ENCODE measurements at regions not wholly inside any gene's neighbourhood (a gene's known extent, or its start where the extent isn't known, plus 50 kb on each side); places are given as distances from the start of the nearest gene placed in this dataset.

GRCh38 chr1:55309053-55309452, 93.9 kb upstream of the USP24 start:
- no peak overlapping the region for H3K9ac ChIP-seq (ENCODE audit: low read length)
- peaks cover 9% of the 10 kb centered on the region; the same call in 1 of the 2 replicates for H3K27me3 ChIP-seq (ENCODE audit: low read depth, low read length)
- TF ChIP-seq EZH2phosphoT487 (IDR thresholded peaks at IDR 0.05; ENCODE audit: low read depth) = no peak
- TF ChIP-seq, protein P1, sequence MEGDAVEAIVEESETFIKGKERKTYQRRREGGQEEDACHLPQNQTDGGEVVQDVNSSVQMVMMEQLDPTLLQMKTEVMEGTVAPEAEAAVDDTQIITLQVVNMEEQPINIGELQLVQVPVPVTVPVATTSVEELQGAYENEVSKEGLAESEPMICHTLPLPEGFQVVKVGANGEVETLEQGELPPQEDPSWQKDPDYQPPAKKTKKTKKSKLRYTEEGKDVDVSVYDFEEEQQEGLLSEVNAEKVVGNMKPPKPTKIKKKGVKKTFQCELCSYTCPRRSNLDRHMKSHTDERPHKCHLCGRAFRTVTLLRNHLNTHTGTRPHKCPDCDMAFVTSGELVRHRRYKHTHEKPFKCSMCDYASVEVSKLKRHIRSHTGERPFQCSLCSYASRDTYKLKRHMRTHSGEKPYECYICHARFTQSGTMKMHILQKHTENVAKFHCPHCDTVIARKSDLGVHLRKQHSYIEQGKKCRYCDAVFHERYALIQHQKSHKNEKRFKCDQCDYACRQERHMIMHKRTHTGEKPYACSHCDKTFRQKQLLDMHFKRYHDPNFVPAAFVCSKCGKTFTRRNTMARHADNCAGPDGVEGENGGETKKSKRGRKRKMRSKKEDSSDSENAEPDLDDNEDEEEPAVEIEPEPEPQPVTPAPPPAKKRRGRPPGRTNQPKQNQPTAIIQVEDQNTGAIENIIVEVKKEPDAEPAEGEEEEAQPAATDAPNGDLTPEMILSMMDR (IDR thresholded peaks at IDR 0.05; ENCODE audit: low read depth, low read length) = no peak
- H3K4me2 ChIP-seq (ENCODE audit: low read length) = no peak overlapping the region
- H3K36me3 ChIP-seq (replicated peaks; ENCODE audit: low read depth, low read length) = no peaks in the 10 kb centered on the region
- no peak overlapping the region for H2AFZ ChIP-seq (ENCODE audit: low read depth, low read length)
- no peaks in the 10 kb centered on the region for H4K20me1 ChIP-seq (ENCODE audit: insufficient read depth, low read length)
- no peaks in the 10 kb centered on the region for H3K9me3 ChIP-seq (ENCODE audit: insufficient read depth, low read length)
- H3K27ac ChIP-seq (ENCODE audit: low read length) = no peak overlapping the region
- no peaks in the 10 kb centered on the region for H3K4me1 ChIP-seq (ENCODE audit: low read length)
- no peak overlapping the region for H3K4me3 ChIP-seq (ENCODE audit: low read length)
- H3K79me2 ChIP-seq (ENCODE audit: low read length) = no peaks in the 10 kb centered on the region

- H4K20me1 ChIP-seq (ENCODE audit: insufficient read depth, low read length) = no peaks in the 10 kb centered on the region
- peaks cover 9% of the 10 kb centered on the region; the same call in 1 of the 2 replicates for H3K27me3 ChIP-seq (ENCODE audit: low read depth, low read length)
- H3K4me2 ChIP-seq (ENCODE audit: low read length) = no peak overlapping the region
- H3K4me1 ChIP-seq (ENCODE audit: low read length) = no peaks in the 10 kb centered on the region
- H3K9ac ChIP-seq (ENCODE audit: low read length) = no peak overlapping the region
- no peak for TF ChIP-seq EZH2phosphoT487 (IDR thresholded peaks at IDR 0.05; ENCODE audit: low read depth)
- TF ChIP-seq, protein P1 (IDR thresholded peaks at IDR 0.05; ENCODE audit: low read depth, low read length) = no peak
- no peak overlapping the region for H2AFZ ChIP-seq (ENCODE audit: low read depth, low read length)
- no peaks in the 10 kb centered on the region for H3K36me3 ChIP-seq (replicated peaks; ENCODE audit: low read depth, low read length)
- H3K27ac ChIP-seq (ENCODE audit: low read length) = no peak overlapping the region
- no peaks in the 10 kb centered on the region for H3K79me2 ChIP-seq (ENCODE audit: low read length)
- no peak overlapping the region for H3K4me3 ChIP-seq (ENCODE audit: low read length)
- no peaks in the 10 kb centered on the region for H3K9me3 ChIP-seq (ENCODE audit: insufficient read depth, low read length)
Observed at GRCh38 chr1:55305735-55306134, 90.6 kb upstream of the USP24 start.

DNA sequence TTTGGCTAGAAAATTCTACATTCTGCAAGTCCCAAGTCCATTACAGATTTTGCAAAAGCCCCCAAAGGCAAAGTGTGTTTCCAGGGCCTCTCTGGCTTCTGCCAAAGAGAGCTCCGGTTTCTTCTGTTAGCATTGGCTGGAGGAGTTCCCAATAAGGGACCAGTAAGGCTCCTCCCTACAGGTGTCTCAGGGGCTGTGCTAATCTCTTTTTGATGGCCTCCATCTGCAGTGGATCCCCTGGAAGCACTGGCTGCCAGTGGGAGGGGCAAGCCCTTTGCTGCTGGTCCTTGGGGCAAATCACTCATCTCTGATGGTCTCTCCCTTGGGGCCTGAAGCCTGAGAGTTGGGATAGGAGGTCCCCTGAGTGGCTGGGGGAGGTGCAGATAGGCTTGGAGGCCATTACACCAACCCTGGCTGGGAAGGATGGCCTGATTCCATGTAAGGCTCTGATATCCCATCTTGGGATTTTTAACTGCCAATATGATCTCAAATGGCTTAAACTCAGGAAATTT, 89.1 kb upstream of the USP24 start:
- no peak overlapping the region for H3K4me2 ChIP-seq (ENCODE audit: low read length)
- H3K27ac ChIP-seq (ENCODE audit: low read length) = no peak overlapping the region
- H3K4me1 ChIP-seq (ENCODE audit: low read length) = no peaks in the 10 kb centered on the region
- no peak overlapping the region for H2AFZ ChIP-seq (ENCODE audit: low read depth, low read length)
- no peaks in the 10 kb centered on the region for H3K9me3 ChIP-seq (ENCODE audit: insufficient read depth, low read length)
- no peaks in the 10 kb centered on the region for H4K20me1 ChIP-seq (ENCODE audit: insufficient read depth, low read length)
- peaks cover 9% of the 10 kb centered on the region; the same call in 1 of the 2 replicates for H3K27me3 ChIP-seq (ENCODE audit: low read depth, low read length)
- no peak overlapping the region for H3K9ac ChIP-seq (ENCODE audit: low read length)
- no peaks in the 10 kb centered on the region for H3K36me3 ChIP-seq (replicated peaks; ENCODE audit: low read depth, low read length)
- no peak overlapping the region for H3K4me3 ChIP-seq (ENCODE audit: low read length)
- TF ChIP-seq, protein P1 (IDR thresholded peaks at IDR 0.05; ENCODE audit: low read depth, low read length) = no peak
- no peak for TF ChIP-seq EZH2phosphoT487 (IDR thresholded peaks at IDR 0.05; ENCODE audit: low read depth)
- no peaks in the 10 kb centered on the region for H3K79me2 ChIP-seq (ENCODE audit: low read length)

DNA sequence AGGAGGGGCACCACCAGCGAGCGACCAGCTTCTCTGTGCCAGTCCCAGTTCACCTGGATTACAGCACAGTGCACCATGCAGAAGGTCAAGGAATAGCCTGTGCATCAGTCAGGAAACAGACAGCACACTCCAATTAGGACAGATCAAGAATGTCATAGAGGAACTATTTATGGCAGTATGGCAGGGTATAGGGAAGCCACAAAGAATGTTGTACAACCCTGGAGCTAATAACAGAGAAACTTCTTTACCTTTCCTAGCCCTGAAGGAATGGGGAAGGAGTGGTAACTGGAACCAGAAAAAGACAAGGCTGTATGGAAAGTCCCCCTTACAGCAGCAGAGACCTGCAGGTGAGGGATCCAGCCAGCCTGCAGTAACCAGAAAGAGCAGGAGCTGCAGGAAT, 87.8 kb upstream of the USP24 start:
- no peaks in the 10 kb centered on the region for H3K79me2 ChIP-seq (ENCODE audit: low read length)
- H4K20me1 ChIP-seq (ENCODE audit: insufficient read depth, low read length) = no peaks in the 10 kb centered on the region
- no peak overlapping the region for H3K9ac ChIP-seq (ENCODE audit: low read length)
- no peaks in the 10 kb centered on the region for H3K9me3 ChIP-seq (ENCODE audit: insufficient read depth, low read length)
- H3K27ac ChIP-seq (ENCODE audit: low read length) = no peak overlapping the region
- H3K27me3 ChIP-seq (ENCODE audit: low read depth, low read length) = peaks cover 9% of the 10 kb centered on the region; the same call in 1 of the 2 replicates
- H3K4me2 ChIP-seq (ENCODE audit: low read length) = no peak overlapping the region
- TF ChIP-seq EZH2phosphoT487 (IDR thresholded peaks at IDR 0.05; ENCODE audit: low read depth) = no peak
- TF ChIP-seq, protein P1 (IDR thresholded peaks at IDR 0.05; ENCODE audit: low read depth, low read length) = no peak
- H3K4me1 ChIP-seq (ENCODE audit: low read length) = no peaks in the 10 kb centered on the region
- no peaks in the 10 kb centered on the region for H3K36me3 ChIP-seq (replicated peaks; ENCODE audit: low read depth, low read length)
- no peak overlapping the region for H3K4me3 ChIP-seq (ENCODE audit: low read length)
- H2AFZ ChIP-seq (ENCODE audit: low read depth, low read length) = no peak overlapping the region

All from OCI-LY3 (cell line).